ENCODE measurements at regions not wholly inside any gene's neighbourhood (a gene's known extent, or its start where the extent isn't known, plus 50 kb on each side); places are given as distances from the start of the nearest gene placed in this dataset.
"Not testable (repeated sequence)": the region's sequence is repeated elsewhere in the genome, so short reads cannot be mapped to it uniquely, and the experiment has no call there.

DNA sequence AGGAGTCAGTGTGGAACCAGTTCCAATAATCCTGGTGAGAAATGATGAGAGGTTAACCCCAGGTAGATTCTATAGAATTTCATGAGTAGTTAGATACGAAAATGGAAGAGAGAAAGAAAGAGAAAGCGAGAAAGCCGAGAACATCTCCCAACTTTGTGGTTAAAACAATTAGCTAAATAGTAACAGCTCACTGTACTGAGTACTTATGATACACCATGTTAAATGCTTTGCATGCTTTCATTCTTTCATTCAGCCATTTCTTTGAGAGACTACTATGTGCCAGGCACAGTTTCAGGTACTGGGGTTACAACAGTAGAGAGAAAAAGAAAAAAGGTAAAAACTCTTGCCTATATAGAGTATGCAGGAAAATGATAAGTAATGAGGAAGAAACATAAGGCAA, 109.7 kb upstream of the SYT6 start:
- Mint-ChIP-seq H3K4me1 (ENCODE audit: low read depth) (no peaks in the 10 kb centered on the region), H3K4me3 (no peak overlapping the region), H3K9me3 (ENCODE audit: low read depth) (no peaks in the 10 kb centered on the region), H3K27ac (no peak overlapping the region), H3K36me3 (peaks cover 4% of the 10 kb centered on the region), H3K27me3 (peaks cover 7% of the 10 kb centered on the region)

DNA sequence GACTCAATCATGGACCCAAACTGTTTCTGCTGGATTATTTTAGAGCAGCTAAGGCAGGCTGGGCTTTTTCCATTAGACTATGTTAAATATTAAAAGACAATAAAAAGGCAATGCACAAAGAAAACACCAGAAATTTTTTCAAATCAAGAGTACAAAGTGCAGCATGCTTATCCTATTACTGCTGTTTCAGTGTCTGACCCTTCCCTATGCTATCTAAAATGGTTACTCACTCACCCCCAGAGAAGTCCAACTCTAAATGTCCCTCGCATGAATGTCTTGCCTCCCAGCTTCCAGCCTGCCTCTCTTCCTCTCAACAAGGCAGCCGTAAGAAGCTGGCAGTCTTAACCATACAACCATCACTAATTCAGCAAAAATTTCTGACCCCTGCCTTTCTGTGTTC, 108.7 kb upstream of the SYT6 start:
- Mint-ChIP-seq H3K4me1 (ENCODE audit: low read depth) (no peaks in the 10 kb centered on the region), H3K27me3 (peaks cover 7% of the 10 kb centered on the region), H3K27ac (no peak overlapping the region), H3K9me3 (ENCODE audit: low read depth) (no peaks in the 10 kb centered on the region), H3K36me3 (peaks cover 4% of the 10 kb centered on the region), H3K4me3 (no peak overlapping the region)

DNA sequence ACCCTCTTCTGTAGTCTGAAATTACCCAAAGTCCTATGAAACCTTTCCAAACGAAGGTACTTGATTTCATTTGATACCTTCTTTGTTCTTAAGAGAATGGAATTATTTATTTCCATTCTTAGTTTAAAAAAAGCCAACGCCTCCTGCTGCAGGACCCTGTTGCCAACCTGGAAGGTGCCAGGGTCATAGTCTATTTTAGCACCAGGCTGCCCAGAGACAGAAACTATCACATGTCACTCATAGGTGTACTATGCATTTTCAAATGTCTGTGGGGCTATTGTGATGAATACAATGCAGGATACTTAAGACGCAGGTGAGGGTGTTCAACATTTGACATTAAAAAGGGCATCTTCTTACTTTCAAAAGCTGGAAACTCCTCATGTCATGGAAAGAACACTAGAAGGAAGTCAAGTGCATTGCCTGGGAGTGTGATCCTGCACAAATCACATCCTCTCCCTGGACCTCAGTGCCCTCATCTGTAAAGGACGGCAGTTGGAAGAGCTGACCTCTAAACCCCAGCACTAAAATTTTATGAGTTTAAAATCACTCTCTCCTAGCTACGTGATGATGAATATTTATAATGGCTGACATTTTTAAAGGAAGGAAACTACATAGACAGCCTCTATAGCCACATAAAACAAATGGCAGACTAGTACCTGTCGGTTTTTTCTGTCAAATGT, 107.3 kb upstream of the SYT6 start:
- no peaks in the 10 kb centered on the region for H3K9me3 Mint-ChIP-seq (ENCODE audit: low read depth)
- H3K4me1 Mint-ChIP-seq (ENCODE audit: low read depth) = no peaks in the 10 kb centered on the region
- H3K4me3 Mint-ChIP-seq = no peak overlapping the region
- no peaks in the 10 kb centered on the region for H3K36me3 Mint-ChIP-seq
- peaks cover 4% of the 10 kb centered on the region for H3K27me3 Mint-ChIP-seq
- no peak overlapping the region for H3K27ac Mint-ChIP-seq

DNA sequence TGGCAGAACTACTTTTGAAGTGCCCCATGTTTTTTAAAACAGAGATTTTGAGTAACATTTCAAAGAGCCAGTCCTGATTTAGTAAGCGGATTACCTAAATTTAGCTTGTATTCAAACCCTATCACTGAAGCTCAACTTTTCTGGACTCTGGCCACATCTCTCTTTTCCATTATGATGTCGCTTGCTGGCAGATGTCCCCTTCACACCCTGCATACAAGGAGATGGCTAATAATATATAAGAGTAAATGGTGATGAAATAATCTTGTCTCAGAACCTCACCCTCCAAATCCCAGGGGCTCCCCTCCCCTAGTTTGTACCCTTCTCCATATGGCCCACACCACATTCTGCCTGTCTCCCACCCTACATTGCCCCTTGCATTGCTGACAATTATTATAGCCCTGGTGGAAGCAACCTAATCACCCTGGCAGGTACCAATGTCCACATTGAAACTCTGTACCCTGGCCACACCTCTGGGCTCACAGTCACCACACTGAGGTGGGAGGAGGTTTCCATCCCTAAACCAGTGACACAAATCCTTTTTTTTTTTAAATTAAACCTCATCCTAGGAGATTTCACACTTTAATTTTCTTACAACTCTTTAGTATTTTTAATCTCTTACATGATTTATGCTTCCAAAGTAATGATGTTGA, 106.0 kb upstream of the SYT6 start:
- Mint-ChIP-seq H3K4me3 (no peak overlapping the region), H3K4me1 (ENCODE audit: low read depth) (no peaks in the 10 kb centered on the region), H3K27me3 (no peaks in the 10 kb centered on the region), H3K36me3 (no peaks in the 10 kb centered on the region), H3K9me3 (ENCODE audit: low read depth) (no peaks in the 10 kb centered on the region), H3K27ac (no peak overlapping the region)

DNA sequence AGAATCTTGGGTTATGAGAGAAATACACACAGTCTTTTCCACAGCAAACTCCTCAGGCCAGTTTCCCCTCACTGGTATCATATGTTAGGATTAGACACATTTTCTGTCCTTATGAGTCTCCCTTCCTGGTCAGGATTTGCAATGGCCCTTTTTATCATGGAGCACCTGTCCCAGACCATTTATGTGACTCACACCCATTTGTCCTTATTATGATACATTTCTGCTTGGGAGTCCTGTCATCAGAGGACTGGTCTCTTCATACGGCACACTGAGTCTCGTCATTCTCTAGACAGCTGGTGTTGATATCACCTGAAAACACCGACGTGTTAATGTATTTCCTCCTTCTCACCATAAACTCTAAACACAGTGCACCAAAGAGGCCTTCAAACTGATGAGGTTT, 105.0 kb upstream of the SYT6 start:
- H3K27ac Mint-ChIP-seq = no peak overlapping the region
- H3K27me3 Mint-ChIP-seq = no peaks in the 10 kb centered on the region
- H3K36me3 Mint-ChIP-seq = peaks cover 2% of the 10 kb centered on the region
- no peaks in the 10 kb centered on the region for H3K4me1 Mint-ChIP-seq (ENCODE audit: low read depth)
- H3K4me3 Mint-ChIP-seq = no peak overlapping the region
- no peaks in the 10 kb centered on the region for H3K9me3 Mint-ChIP-seq (ENCODE audit: low read depth)

DNA sequence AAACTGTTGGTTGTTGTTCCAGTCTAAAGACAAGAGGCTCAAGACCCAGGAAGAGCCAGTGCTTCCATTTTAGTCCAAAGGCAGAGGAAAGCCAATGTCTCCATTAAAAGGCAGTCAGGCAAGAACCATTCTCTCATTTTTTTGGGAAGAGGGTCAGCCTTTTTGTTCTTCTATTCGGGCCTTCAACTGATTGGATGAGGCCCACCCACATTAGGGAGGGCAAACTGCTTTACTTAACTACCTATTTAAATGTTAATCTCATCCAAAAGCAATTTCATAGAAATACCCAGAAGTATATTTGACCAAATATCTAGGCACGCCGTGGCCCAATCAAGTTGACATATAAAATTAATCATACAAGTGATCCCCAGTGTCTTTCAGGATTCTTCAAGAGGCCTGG, 104.4 kb upstream of the SYT6 start:
- Mint-ChIP-seq H3K27me3 (no peaks in the 10 kb centered on the region), H3K27ac (no peak overlapping the region), H3K4me1 (ENCODE audit: low read depth) (no peaks in the 10 kb centered on the region), H3K9me3 (ENCODE audit: low read depth) (no peaks in the 10 kb centered on the region), H3K4me3 (no peak overlapping the region), H3K36me3 (peaks cover 2% of the 10 kb centered on the region)

DNA sequence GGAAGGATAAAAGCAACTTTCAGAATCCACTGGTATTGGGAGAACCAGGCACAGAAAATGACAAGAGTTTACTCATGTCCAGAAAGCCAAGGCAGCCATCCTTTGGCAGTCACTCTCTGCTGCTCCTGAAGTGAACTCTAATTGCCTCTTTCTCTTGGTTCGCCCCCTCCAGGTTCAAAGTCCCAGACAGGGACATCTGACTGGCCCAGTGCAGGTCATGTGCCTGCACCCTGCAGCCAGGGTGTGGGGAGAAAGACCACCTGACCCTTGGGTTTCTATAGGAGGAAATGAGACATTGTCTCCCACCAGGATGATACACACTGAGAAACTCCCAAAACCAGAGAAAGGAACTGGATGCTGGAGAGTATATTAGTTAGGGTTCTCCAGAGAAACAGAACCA, 103.9 kb upstream of the SYT6 start:
- no peak overlapping the region for H3K4me3 Mint-ChIP-seq

DNA sequence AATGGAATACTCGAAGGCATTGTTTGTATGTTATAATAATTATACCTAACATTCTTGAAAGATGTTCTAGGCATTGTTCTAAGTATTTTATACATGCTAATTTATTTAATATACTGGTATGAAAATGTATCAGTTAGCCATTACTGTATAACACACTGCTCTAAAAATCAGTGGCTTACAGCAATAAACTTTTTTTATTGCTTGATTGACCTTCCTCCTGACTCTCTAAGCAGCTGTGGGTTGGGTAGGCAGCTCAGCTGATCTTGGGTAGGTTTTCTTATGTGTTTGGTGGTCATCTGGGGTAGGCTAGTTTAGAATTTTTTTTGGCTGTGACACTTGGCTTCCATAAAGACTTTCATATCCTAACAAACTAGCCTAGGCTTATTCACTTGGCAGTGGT, 100.2 kb upstream of the SYT6 start:
- Mint-ChIP-seq H3K27me3 (no peaks in the 10 kb centered on the region), H3K4me1 (ENCODE audit: low read depth) (peaks cover 3% of the 10 kb centered on the region), H3K9me3 (ENCODE audit: low read depth) (no peaks in the 10 kb centered on the region), H3K36me3 (peaks cover 2% of the 10 kb centered on the region), H3K27ac (no peak overlapping the region), H3K4me3 (no peak overlapping the region)

More for the DNA sequence above, 103.9 kb upstream of the SYT6 start:
- Mint-ChIP-seq H3K36me3 (peaks cover 2% of the 10 kb centered on the region), H3K9me3 (ENCODE audit: low read depth) (no peaks in the 10 kb centered on the region), H3K27ac (no peak overlapping the region), H3K4me1 (ENCODE audit: low read depth) (peaks cover under 1% of the 10 kb centered on the region), H3K27me3 (no peaks in the 10 kb centered on the region)

DNA sequence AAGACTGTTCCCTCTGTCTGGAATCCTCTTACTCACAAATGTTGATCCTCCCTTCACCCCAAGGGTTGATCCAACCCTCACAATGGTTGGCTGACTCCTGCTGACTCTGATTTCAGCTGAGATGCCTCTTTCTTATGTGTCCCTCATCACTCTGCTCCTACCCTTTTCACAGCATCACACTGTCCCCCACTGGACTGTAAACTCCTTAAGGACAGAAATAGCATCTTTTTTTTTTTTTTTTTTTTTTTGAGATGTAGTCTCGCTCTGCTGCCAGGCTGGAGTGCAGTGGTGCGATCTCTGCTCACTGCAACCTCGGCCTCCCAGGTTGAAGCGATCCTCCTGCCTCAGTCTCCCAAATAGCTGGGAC, 97.9 kb upstream of the SYT6 start:
- Mint-ChIP-seq H3K27me3 (no peaks in the 10 kb centered on the region), H3K9me3 (ENCODE audit: low read depth) (no peaks in the 10 kb centered on the region), H3K4me1 (ENCODE audit: low read depth) (peaks cover 3% of the 10 kb centered on the region), H3K4me3 (no peak overlapping the region), H3K27ac (no peak overlapping the region), H3K36me3 (peaks cover 2% of the 10 kb centered on the region)

DNA sequence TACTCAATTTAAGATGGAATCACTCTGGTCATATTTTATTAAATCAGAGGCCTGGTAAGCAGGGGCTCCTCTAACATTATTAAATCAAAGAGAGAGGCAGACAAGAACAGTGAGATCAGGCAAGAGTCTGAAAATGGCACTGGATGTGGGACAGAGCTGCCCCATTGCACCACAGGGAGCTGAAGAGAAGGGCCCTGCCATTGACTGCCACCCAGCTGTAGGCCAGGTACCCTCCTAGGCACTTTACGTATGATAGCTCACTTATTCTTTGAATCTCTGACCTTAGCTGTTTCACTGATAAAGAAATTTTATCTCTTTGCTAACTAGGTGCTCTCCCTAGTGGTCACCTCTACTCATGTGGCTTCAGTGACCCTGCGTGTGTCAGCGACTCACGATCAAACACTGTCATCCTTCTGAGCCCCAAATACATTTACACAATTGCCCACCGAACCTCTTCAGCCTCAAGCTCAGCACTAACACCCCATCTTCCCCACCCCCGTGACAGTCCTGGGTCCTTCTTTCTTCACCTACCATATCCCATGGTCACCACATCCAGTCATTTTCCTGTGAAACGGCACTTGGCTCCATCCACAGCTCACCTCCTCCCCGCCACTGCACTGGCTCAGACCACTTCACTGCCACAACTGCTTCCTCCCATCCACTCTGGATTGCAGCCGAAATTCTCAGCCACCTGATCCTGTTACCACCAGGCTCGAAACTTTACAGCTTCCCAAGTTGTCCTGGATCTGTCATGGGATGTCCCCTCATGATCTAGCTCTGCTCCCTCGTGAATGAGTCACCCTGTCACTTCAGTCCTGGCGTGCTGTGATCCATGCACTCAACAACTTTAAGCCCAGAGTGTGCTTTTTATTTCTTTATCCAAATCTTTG, 97.3 kb upstream of the SYT6 start:
- Mint-ChIP-seq H3K36me3 (peaks cover 2% of the 10 kb centered on the region), H3K9me3 (ENCODE audit: low read depth) (no peaks in the 10 kb centered on the region), H3K4me3 (no peak overlapping the region), H3K27ac (no peak overlapping the region), H3K4me1 (ENCODE audit: low read depth) (peaks cover 3% of the 10 kb centered on the region), H3K27me3 (no peaks in the 10 kb centered on the region)

DNA sequence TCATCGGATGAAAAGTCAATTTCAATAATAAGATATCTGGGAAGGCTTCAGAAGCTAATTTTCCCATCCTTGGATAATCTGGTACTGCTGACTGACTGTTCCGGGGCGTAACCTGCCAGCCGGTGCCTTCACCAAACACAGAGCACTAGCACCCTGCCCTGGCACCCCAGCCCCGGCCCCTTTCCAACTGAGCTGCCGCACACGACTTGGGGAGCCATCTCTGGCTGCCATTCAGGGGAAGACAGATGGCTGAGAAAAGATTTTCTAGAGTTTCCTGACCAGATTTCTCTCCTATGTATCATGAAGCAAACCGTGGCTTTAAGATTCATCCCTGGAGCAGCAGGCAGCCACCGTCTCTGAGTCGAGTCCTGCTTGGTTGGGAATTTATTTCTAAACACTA, 96.0 kb upstream of the SYT6 start:
- peaks cover 6% of the 10 kb centered on the region for H3K9me3 Mint-ChIP-seq (ENCODE audit: low read depth)
- H3K27ac Mint-ChIP-seq = no peak overlapping the region
- H3K4me1 Mint-ChIP-seq (ENCODE audit: low read depth) = peaks cover 3% of the 10 kb centered on the region
- H3K27me3 Mint-ChIP-seq = no peaks in the 10 kb centered on the region
- peaks cover 4% of the 10 kb centered on the region for H3K36me3 Mint-ChIP-seq
- no peak overlapping the region for H3K4me3 Mint-ChIP-seq

DNA sequence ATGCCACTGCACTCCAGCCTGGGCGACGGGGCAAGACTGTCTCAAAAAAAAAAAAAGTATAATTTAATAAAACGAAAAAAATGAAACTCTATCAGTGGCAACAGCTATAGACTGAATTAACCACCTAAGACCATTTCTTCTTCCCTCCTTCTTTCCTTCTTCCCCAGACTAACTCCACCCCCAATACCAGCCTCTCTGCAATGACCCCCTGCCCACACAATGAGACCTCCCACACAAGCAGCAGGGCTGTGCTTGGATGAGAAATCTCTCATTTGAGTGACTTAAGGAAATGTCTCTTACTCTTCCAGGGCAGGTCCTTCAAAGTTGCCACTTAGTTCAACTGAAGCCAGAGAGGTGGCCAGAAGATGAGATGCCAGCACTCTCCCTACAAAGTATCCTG, 94.5 kb upstream of the SYT6 start:
- Mint-ChIP-seq H3K9me3 (ENCODE audit: low read depth) (peaks cover 11% of the 10 kb centered on the region), H3K36me3 (peaks cover 7% of the 10 kb centered on the region), H3K4me3 (no peak overlapping the region), H3K27ac (no peak overlapping the region), H3K4me1 (ENCODE audit: low read depth) (peaks cover 3% of the 10 kb centered on the region), H3K27me3 (peaks cover 2% of the 10 kb centered on the region)

DNA sequence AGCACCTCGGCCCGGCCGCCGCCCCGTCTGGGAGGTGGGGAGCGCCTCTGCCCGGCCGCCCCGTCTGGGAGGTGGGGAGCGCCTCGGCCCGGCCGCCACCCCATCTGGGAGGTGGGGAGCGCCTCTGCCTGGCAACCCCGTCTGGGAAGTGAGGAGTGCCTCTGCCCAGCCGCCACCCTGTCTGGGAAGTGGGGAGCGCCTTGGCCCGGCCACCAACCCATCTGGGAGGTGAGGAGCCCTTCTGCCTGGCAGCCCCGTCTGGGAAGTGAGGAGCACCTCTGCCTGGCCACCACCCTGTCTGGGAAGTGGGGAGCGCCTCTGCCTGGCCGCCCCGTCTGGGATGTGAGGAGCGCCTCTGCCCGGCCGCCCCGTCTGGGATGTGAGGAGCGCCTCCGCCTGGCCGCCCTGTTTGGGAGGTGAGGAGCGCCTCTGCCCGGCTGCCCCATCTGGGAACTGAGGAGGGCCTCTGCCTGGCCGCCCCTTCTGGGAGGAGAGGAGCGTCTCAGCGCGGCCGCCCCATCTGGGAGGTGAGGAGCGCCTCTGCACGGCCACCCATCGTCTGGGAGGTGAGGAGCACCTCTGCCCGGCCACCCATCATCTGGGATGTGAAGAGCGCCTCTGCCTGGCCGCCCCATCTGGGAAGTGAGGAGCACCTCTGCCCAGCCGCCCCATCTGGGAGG, 89.0 kb upstream of the SYT6 start:
- not testable (repeated sequence) for H3K4me1 Mint-ChIP-seq (ENCODE audit: low read depth); H3K36me3 Mint-ChIP-seq; H3K27ac Mint-ChIP-seq; H3K27me3 Mint-ChIP-seq; H3K4me3 Mint-ChIP-seq
- peaks cover 11% of the 10 kb centered on the region for H3K9me3 Mint-ChIP-seq (ENCODE audit: low read depth)

DNA sequence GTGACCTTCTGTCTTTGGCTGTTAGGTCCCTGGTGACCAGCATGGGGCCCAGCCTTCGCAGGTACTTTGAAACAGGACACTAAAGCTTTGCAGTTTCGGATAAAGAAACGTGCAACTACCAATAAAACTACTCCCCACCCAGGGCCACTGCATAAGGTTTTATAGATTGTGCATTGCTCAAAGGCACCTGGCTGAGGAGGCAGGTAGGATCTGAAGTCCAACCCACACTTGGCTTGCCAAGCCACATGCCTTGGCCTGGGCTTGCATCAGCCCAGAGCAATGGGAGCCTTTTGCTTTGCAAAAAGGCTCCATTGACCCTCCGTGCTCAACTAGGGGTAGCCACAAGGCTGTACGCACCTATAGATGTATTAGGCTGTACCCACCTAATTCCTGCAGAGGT, 84.4 kb upstream of the SYT6 start:
- Mint-ChIP-seq H3K4me1 (ENCODE audit: low read depth) (peaks cover 11% of the 10 kb centered on the region), H3K27me3 (no peaks in the 10 kb centered on the region), H3K36me3 (no peaks in the 10 kb centered on the region), H3K9me3 (ENCODE audit: low read depth) (no peaks in the 10 kb centered on the region), H3K4me3 (no peak overlapping the region), H3K27ac (no peak overlapping the region)

DNA sequence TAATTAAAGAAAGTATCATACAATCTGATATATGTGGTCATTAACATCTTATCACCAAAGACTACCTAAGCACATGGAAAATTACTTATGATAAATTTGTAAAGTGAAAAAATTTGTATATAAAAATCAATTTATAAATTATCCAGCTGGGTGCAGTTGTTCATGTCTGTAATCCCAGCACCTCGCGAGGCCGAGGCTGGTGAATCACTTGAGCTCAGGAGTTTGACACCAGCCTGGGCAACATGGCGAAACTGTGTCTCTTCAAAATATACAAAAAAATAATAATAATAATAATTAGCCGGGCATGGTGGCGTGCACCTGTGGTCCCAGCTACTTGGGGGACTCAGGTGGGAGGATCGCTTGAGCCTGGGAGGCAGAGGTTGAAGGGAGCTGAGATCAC, 82.8 kb upstream of the SYT6 start:
- H3K36me3 Mint-ChIP-seq = no peaks in the 10 kb centered on the region
- no peaks in the 10 kb centered on the region for H3K9me3 Mint-ChIP-seq (ENCODE audit: low read depth)
- no peak overlapping the region for H3K4me3 Mint-ChIP-seq
- H3K27ac Mint-ChIP-seq = no peak overlapping the region
- H3K4me1 Mint-ChIP-seq (ENCODE audit: low read depth) = peaks cover 11% of the 10 kb centered on the region
- no peaks in the 10 kb centered on the region for H3K27me3 Mint-ChIP-seq

Data from activated naive CD8-positive, alpha-beta T cell (primary cell).